HepG2 (cell line): ENCODE measurements at regions not wholly inside any gene's neighbourhood (a gene's known extent, or its start where the extent isn't known, plus 50 kb on each side); places are given as distances from the start of the nearest gene placed in this dataset.

ENCODE experiments used
- MAFK ChIP-seq, 2 experiments: IDR thresholded peaks in 1 of 2; conservative IDR thresholded peaks in 1 of 2; 2 replicates each; pipeline ENCODE4 v1.6.1; 2011; ENCODE audit warnings: improper control_type of control experiment in 2 of 2, low read length in 2 of 2
- NFRKB ChIP-seq: fragments of 450-650 bp; IDR thresholded peaks from 2 replicates; pipeline ENCODE4 v1.6.1; 2017

DNA sequence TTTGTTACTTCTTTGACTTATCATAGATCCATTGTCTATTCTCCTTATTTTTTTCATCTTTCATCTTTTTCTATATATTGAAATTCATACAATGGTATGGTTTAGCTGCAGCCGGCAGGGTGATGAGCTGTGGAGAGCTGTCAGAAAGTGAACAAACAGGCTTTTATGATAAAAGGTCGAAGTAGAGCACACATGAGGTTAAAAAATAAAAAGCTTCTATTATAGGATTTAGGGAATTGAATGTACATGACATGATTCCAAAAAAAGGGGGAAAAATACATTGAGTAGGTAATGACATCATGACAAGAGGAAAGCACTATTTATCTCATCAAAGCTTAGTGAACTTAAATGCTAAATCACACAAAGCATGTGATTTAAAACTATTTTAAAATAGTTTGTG lies 884.8 kb downstream of the METTL15 start:
- TF ChIP-seq MAFK (conservative IDR thresholded peaks at IDR 0.05 in 1 of 2, IDR thresholded peaks at IDR 0.05 in 1 of 2; ENCODE audit: low read length in 2 of 2) (no peak), NFRKB (no peak)
